ENCODE measurements at regions not wholly inside any gene's neighbourhood (a gene's known extent, or its start where the extent isn't known, plus 50 kb on each side); places are given as distances from the start of the nearest gene placed in this dataset.

DNA sequence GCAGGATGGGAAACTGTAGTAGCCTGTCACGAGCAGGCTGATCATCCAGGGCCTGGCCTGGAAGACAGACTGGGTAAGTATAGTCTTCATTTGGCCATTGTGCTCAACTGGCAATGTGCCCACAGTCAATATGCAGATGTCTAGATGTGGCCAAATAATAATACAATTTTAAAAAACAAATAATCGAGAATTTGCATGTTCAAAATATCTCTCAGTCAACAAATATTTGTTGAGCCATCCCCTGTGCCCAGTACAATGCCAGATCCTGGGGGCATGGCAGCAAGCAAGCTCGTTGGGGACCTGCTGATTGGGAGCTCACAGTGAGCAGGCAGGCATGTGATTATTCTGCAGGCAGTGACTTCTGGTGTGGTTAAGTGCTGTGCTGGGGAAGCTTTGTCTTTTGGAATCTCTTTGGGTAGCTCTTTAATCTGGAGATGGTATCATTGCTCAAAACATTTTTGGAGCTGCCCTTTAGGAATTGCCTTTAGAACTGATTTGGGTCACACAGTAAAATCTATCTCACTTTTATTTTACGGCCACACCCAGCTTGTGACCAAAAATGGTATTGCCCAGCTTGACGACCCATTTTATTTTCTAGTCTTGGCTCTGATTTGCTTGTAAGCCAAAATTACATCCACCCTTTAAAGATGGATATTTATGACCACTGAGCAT lies 92.2 kb downstream of the PLCE1 start:
- no peak for DNase-seq (ENCODE audit: low read depth in 4 of 4, low spot score in 3 of 4)

DNA sequence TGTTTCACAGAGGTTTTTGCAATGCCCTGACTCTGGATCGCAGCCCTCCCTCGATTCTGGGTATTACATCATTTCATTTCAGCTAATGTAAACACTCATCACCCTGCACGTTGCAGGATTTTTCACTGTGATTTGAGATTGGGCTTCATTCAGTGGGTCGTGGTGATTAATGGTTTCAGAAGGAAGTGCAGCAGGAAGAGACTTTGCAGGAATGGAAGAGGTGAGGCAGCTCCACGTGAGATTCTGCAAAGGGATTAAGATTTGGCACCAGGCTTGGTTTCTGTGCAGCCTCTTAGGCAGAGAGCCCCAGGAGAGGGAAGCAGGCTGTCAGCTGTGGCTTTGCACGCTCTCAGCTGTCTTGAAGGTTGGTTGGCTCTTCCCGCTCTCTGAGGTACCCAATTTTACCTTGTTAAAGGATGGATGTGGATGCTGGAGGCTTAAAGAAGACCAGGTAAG lies 95.2 kb downstream of the PLCE1 start:
- DNase-seq (ENCODE audit: low read depth in 4 of 4, low spot score in 3 of 4) = no peak

DNA sequence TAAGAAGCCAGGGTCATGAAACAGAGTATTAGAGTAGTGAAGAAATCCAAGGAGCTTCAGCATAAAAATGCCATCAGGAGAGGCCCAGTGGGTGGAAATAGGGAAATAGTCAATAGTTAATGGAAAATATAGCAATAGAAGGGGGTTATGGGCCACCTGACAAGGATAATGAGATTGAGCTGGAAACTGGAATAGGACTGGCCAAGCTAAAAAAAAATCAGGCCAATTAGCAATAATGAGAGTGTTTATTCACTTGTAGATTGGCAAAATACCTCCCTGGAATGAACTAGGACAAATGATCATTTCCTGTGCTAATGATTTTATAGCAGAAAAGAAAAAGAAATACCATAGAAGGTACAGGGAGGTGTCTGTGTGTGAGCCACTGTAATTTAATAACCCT lies 97.9 kb downstream of the PLCE1 start:
- no peak for DNase-seq (ENCODE audit: low read depth in 4 of 4, low spot score in 3 of 4)

DNA sequence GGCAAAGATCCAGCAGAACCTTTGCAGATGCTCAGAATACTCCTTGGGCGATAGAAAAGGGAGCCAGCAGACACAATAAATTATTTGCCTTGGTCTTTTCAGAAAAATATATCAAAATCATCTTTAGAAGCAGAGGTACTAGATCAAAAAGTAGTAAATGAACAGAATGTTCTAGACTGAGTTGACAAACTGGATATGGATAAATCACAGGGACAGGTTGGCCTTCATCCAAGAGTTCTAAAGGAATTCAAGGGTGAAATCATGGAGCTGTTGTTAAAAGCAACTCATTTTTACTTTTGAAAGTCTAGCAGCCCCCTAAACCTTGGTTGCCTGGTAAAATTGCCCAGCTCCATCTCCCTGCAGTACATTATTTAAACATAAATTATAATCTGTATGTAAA lies 99.1 kb downstream of the PLCE1 start:
- peak in 1 of 4 donors; percentile 30 for DNase-seq (ENCODE audit: low read depth in 4 of 4, low spot score in 3 of 4)

DNA sequence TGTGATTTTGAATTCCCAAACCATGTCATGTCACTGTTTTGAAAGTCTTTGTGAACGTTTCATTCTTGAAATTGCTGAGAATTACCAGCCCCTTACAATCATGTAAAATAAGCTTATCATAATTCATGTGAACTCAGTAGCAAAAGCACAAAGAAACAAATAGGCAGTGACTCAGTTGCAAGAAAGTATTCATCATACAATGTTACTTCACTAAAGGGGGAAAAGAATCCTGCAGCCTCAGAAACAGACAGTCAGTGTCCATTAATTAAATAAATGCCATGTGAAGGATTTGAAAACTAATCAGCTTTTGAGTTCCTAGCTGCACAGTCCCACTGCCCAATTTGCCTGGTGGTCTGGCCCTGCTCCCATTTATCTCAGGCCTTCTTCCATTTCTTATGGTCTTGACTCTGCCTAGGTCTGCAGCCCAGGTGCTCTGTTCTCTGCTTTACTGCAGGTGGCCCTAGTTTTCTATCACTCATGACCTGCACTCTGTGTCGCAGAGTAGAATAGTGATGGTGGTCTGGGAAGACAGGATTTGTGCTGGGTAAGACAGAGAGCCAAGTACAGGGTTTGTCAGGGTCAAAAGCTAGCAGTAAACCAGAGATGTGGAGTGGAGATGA lies 99.7 kb downstream of the PLCE1 start:
- DNase-seq (ENCODE audit: low read depth in 4 of 4, low spot score in 3 of 4) = no peak

DNA sequence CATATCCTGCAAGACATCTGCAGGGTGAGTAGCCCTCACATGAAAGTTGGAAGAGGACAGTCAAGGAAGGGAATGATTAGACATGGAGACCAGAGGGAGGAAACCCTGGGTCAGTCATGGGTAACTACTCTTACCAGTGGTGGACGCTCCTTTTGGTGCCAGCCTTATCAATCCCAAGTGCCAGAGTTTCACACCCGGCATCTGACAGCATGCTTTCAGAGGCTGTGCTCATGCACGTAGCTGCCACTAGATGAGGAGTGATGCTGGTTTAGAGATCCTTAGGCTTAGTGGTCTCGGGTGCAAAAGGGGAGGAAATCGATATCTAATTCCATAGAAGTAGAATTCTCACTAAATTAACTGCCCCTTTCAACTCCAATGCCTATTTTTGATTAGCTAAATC lies 100.8 kb downstream of the PLCE1 start:
- DNase-seq (ENCODE audit: low read depth in 4 of 4, low spot score in 3 of 4) = no peak

DNA sequence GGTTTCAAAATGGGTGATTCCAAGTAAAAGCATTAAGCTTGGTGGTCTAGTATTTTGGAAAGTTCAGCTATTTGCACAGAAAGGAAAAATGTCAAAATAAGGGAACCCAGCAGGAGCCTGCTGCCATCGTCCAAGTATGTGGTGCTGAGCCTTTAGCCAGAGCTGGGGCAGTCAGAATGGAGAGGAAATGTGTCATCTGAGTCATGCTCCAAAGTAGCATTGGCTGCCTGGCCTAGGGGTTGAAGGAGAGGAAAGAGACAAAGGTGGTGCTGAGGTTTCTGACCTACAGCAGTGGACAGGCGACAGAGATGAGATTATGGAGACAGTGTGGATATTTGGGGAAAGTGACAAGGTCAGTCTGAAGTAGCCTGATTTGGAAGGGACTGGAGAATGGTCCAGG lies 103.9 kb downstream of the PLCE1 start:
- no peak for DNase-seq (ENCODE audit: low read depth in 4 of 4, low spot score in 3 of 4)

DNA sequence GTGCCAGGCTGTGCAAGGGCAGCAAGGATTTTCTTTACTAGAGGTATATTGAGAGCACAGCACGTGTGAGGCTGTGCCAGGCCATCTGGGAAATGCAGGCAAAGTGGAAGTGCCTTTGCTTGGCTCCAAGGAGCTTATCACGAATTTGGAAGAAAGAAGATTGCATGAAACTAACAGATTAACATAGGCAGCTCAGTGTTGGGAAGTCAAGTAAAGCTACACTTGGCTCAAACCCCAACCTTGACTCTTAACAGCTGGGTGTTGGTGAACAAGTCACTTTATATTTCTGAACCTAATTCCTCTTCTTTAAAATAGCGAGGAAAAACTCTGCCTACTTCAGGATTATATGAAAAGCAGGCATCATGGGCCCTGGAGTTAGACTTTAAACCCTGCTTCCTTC lies 105.2 kb downstream of the PLCE1 start:
- no peak for DNase-seq (ENCODE audit: low read depth in 4 of 4, low spot score in 3 of 4)

DNA sequence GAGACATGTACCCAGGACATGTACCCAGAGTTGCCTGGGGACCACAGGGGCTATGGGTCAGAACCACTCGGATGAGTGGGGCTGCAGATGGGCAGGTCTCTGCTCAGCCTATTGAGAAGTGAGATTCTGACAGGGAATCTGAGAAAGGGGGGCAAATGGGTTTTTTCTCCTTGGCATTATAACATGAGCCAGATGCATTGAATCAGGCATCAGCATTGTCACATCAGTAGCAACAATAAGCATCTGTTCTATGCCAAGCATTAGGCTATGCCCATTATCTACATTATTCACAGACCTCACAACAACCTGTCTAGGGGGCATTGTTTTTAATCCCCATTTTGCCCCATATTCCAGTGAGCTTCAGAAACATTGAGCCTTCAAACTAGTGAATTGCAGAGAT lies 108.2 kb downstream of the PLCE1 start:
- no peak for DNase-seq (ENCODE audit: low read depth in 4 of 4, low spot score in 3 of 4)

DNA sequence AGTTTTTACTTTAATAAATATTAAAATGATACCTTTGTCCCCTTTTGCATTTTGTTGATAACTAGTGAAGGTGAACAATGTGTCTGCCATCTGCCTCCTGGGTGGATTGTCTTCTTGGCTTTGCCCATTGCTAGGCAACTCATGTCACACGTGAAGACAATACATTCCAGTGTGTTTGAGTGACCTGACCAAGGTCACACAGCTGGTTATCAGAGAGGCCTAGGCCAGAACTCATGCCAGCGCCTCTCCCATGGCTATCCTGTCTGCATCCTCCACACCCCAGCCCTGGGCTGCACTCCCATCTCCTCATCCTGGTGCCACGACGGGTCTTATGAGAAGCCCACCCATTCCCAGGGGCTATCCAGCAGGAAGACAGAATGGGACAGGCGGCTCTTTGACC lies 108.7 kb downstream of the PLCE1 start:
- DNase-seq (ENCODE audit: low read depth in 4 of 4, low spot score in 3 of 4) = no peak

DNA sequence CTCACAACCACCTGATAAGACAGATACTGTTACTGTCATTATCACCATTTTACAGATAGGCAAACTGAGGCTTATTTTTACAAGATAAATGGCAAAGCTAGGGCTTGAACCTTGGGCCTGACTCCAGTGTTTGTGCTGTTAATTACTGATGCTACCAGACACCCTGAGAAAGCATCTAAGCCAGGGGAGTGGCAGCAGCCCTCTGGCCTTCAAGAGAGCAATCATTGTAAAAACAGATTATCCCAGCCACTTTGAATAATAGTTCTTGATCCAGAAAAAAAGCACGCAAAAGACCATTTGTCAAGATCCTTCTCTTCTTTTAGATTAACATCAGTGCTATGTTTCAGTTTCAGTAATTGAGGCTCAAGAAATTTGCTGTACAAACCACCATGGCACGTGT lies 109.5 kb downstream of the PLCE1 start:
- no peak for DNase-seq (ENCODE audit: low read depth in 4 of 4, low spot score in 3 of 4)

DNA sequence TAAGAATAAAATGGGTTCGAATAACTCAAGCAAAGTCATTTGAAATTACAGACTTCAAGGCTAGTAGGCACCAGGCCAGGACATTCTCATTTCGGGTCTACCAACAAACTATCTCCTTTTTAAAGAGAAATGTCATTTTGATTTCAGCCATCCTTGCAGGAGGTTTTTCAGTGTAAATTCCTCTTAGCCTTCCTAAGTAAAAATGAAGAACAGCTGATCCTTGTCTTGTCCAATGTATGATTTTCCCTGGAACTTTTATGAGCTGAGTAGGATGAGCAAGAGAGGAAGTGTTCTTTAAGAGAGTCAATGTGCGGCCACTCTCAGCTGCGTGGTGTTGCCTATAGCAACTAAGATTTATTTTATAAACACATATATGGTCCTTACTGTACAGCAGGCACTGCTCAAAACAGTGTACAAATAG lies 110.1 kb downstream of the PLCE1 start:
- peak in 3 of 4 donors; percentile 52 to 61 (median 55) for DNase-seq (ENCODE audit: low read depth in 4 of 4, low spot score in 3 of 4)

DNA sequence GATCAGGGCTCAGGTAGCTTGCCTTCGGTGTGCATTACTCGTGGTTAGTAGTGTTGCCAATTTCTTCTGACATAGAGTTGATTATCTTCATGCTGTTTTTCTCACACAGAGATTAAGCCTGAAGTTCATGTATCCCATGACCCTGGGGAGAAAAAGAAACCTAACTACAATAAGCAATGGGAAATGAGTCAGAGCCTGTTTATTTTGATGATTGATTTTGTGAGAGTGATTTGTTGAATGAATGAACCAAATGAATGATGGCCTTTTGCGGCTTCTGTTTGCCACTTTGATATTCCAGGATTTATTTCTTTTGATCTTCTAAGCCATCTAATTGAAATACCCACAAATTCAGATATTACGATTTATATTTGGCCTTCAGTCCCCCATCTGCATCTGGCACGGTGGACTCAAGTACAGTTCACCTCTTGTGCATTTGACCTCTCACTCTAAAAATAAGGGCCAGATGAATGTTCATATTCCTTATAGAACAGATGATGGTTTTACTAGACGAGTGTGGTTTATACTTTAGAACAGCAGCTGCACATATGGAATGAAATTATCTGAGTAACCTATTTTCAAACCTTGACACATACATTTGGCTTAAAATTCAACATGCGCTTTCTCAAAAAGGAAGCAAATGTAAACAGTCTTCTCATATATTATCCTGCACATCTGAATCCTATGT lies 110.7 kb downstream of the PLCE1 start:
- DNase-seq (ENCODE audit: low read depth in 4 of 4, low spot score in 3 of 4) = no peak

DNA sequence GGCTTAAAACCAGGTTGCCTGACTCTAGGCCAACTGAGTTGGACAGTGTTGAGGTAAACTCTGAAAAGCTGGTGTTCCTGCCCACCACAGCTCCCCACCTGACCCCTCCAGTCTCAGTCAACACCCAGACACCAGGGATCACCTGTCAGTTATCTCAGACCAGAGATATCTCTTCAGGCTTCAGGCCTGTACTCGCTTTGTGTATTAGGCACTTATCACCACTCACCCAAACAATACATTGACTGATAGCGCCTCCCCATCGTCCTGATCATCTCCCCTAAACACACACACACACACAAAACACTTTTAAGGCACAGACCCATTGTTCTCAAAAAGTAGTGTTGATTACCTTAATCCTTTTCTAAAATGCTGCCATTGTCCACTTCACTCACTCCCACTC lies 111.5 kb downstream of the PLCE1 start:
- DNase-seq (ENCODE audit: low read depth in 4 of 4, low spot score in 3 of 4) = no peak

DNA sequence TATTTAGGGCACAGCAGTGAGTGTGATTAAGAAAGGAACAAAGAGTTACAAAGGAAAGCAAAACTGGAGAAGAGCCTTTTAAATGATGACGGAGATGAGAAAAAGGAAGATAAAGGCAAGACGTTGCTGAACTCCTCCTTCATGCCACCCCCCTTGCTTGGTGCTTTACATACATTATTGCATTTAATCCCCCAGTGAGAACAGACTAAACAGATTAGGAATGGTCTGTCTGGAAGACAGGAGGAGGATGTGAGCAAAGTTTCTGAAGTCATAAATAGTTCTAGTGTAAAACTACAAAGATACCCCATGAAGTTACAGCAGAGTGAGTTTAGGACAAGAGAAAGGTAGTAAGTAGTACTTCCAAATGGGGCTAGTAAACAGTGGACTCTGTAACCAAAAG lies 113.5 kb downstream of the PLCE1 start:
- DNase-seq (ENCODE audit: low read depth in 4 of 4, low spot score in 3 of 4) = no peak

DNA sequence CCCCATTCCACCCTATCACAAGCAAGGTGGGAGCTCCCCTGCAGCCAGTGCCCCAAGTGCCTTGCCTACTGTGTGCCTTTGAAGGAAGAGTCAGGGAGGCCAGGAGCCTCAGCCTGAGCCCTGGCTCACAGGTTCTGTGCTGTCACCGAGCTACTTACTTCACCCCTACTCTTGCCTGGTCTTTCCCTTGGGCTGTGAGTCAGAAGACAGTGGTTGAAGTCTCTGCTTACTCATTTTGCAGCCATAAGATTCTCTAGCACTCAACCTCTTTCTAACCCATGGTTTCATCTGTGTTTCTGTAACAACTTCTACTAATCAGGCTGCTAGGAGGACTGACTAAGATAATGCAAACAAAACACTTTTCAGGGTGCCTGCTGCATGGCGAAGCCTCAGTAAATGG lies 114.5 kb downstream of the PLCE1 start:
- no peak for DNase-seq (ENCODE audit: low read depth in 4 of 4, low spot score in 3 of 4)

DNA sequence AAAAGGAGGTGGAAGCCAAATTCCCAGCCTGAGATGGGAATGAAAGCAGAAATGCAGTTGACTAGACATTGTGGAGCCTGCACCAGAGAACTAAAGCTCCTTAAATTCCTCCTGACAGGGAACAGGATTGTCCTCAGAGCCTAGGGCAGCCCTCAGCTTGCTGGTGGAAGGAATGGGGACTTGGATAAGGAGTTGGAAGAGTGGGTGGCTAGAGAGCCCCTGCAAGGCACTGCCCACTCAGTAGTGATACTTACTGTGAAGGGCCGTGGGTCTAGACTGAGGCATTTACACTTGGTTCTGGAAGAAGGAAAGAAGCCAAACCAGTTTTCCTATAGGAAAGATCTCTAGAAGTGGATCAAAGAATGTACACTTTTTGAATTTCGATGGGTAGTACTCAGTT lies 117.6 kb downstream of the PLCE1 start:
- DNase-seq (ENCODE audit: low read depth in 4 of 4, low spot score in 3 of 4) = no peak

DNA sequence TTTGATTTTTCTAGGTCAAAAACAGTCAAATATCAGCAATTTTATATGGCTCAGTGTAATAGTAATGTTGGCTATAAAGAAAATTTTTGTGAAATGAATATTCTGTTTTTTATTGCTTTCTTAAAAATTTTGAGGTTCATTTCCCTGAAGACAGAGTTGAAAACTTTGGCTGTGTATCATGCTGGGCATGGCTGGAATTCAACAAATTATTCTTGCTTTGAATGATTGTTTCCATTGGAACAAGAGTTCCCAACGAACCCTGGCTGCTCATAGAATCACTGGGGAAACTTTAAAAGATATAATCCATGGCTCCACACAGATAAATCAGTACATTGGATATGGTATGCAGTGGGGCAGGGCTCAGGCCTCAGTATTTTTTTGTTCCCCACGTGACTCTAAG lies 118.6 kb downstream of the PLCE1 start:
- no peak for DNase-seq (ENCODE audit: low read depth in 4 of 4, low spot score in 3 of 4)

DNA sequence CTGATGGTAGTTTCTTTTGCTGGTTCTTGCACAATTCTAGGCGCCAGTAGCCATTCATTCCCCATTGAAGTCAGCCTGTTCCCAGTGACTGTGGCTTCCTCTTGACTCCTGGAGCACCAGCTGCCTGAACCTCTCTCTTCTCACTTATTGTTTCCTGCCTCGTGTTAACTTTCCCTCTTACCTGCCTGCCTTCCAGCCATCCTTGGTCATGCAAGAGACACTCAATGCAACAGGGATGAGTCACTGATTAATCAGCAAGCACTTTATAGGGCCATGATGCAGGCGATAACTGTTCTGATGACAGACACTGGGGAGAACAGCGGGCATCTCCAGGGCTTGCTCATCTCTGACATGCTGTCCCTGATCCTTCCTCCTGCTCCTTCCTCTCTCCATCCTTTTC lies 122.0 kb downstream of the PLCE1 start:
- DNase-seq (ENCODE audit: low read depth in 4 of 4, low spot score in 3 of 4) = no peak

DNA sequence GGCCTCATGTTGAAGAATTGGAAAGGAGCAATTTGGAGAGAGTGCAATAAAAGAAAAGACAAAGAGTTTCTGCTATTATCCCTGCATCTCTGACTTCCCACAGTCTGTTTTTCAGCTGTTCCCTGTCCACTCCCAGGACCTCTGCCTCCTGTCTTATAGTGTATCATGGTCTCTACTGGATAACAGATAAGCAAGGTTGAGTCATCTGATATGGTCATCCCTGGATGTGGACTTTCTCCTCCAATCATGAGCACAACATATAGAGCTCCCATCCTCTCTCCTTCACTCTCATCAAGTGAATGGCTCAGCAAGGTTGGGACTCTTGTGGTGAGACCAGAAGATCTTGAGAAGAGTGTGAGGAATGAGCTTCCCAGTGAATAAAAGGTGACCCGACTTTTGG lies 123.1 kb downstream of the PLCE1 start:
- no peak for DNase-seq (ENCODE audit: low read depth in 4 of 4, low spot score in 3 of 4)

DNA sequence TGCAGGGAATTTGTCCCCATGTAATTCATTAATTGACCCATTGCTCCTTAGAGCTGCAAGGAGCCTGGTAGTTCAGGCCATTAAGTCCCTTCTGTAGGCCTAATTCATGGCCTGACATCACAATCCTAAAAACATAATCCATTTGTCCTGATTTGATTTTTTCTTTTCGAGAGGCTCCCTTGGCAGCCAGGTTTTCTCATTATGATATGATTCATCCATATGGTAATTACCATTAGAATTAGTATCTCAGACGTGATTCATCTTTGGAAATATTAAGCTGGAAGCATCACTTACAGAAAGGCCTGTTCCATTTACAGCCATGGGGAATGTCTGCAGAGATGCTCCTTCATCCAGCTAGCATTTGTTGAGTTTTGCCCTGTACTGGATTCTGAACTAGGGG lies 128.5 kb downstream of the PLCE1 start:
- DNase-seq (ENCODE audit: low read depth in 4 of 4, low spot score in 3 of 4) = no peak
